GM21737 (cell line): ENCODE measurements at regions not wholly inside any gene's neighbourhood (a gene's known extent, or its start where the extent isn't known, plus 50 kb on each side); places are given as distances from the start of the nearest gene placed in this dataset.
"Not testable (repeated sequence)": the region's sequence is repeated elsewhere in the genome, so short reads cannot be mapped to it uniquely, and the experiment has no call there.

Experiments used
- ATAC-seq: cut with Tn5 transposase; IDR thresholded peaks from one replicate; pipeline ENCODE4 v1.9.1; 2021; ENCODE audit warnings: mild to moderate bottlenecking, moderate library complexity; ENCODE audit not compliant: unreplicated experiment

DNA sequence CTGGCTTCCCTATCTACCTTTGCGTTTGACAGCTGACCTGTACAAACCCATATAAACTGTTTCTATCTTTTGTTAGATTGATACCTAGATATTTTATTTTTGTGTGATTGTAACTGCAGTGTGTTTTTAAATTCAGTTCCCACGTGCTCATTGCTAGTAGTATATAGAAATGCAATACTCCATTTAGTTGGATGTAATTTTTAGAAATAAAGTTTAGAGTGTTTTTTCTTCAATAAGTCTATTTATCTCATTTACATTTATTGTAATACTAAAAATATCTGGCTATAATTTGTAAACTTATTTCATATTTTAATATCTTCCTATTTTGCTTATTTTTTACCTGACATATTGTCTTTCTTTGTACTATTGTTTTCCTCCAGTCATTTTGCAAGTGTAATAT lies 329.7 kb upstream of the ADARB2 start:
- no peak for ATAC-seq

DNA sequence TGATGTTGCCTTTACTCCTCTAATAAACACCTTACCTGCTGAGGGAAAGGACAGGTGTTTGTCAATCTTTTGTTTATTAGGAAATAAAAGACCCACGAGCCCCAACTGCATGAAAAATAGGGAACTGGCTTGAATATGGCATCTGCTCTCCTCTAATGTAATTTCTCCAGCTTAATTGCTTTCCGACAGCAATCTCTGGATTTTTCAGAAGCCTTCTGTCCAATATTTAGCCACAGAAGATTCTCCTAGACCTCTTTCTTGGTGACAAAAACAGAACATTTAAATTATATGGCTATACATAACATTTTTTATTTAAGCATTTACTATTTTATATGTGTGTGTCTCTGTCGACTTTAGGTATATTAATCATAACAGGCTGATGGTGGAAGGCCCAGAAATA lies 317.4 kb upstream of the ADARB2 start:
- ATAC-seq: no peak

DNA sequence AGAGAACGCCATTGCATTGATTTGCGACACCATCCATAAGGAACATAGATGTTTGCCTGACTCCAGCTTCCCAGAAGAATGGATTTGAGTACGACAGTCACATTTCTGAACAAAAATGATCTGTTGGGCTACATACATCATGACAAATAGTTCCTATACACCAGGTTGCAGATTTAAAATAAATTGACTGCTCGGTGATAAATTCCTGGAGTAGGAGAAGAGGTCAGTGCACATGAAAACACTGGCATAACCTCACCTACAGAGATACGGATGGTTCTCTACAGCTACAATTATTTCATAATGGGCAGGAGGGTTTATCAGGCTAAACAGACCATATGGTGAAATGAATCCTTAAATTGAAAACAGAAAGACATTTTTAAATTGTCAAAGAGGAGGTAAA lies 316.5 kb upstream of the ADARB2 start:
- no peak for ATAC-seq

GRCh38 chr10:2051108-2051507 lies 313.8 kb upstream of the ADARB2 start:
- no peak for ATAC-seq

- ATAC-seq: no peak
Measured at GRCh38 chr10:2049560-2049959, 312.2 kb upstream of the ADARB2 start.

- no peak for ATAC-seq
Measured at GRCh38 chr10:2048337-2048973, 311.1 kb upstream of the ADARB2 start.

GRCh38 chr10:2047679-2048078 lies 310.4 kb upstream of the ADARB2 start:
- no peak for ATAC-seq

- ATAC-seq: no peak
Measured at GRCh38 chr10:2043379-2043778, 306.1 kb upstream of the ADARB2 start.

GRCh38 chr10:2038036-2038435 lies 300.7 kb upstream of the ADARB2 start:
- ATAC-seq: no peak

DNA sequence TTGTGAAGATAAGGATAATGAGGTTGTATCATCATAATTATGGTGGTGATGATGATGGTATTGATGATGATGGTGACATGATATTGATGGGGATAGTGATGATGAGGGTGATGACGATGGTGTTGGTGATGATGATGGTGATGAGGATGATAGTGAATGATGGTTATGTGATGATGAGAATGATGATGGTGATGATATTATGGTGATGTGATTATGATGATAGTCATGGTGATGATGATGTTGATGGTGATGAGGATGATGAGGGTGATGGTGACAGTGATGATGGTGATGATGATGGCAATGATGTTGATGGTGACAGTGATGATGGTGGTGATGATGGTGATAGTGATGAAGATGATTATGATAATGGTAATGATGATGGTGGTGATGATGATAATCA lies 299.9 kb upstream of the ADARB2 start:
- ATAC-seq: no peak

DNA sequence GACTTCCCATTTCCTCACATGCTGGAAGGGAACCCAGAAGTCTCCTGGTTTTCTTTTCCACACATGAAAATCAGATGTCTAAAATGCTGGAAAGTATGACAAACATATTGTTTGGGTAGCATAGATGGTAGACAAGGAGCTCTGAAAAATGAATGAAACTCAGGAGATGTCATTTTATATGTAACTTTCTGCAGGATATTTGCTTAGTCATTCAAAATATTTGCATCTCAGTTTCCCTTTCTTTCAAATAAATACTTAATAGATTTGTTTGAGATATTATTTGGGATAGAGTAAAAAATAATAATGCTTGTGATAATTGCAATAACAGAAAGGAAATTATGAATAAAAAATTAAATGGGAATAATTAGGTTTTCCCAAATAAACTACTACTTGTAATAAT lies 298.9 kb upstream of the ADARB2 start:
- ATAC-seq: no peak

- ATAC-seq: no peak
Measured at GRCh38 chr10:2030046-2030445, 292.7 kb upstream of the ADARB2 start.

- ATAC-seq: no peak
Measured at GRCh38 chr10:2026936-2027335, 289.6 kb upstream of the ADARB2 start.

DNA sequence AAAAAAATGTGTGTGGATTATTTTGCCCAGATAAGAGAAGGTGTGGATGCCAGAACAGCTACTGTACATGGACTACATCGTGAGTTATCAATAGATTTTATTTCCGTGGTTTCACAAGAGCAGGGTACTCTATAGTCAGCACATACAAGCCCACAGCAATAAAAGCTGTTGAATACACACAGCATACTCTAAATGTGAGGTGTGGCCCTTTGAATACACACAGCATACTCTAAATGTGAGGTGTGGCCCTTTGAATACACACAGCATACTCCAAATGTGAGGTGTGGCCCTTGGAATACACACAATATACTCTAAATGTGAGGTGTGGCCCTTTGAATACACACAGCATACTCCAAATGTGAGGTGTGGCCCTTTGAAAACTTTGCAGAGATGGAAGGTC lies 287.4 kb upstream of the ADARB2 start:
- ATAC-seq: not testable (repeated sequence)

DNA sequence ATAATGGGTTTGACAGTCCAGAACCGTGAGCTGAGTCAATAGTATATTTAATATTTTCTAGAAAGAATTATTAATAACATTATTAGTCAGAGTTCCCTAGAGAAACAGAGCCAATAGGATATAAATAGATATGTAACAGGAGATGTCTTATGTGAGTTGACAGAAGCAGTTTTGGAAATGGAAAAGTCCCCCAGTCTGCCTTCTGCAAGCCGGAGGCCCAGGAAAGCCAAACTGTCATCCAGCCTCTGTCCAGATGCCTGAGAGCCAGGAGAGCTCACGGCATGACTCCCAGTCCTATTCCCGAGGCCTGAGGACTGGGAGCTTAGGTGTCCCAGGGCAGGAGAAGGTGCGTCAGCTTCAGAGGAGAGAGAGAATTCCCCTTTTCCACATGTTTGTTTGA lies 286.4 kb upstream of the ADARB2 start:
- ATAC-seq: no peak

- no peak for ATAC-seq
Measured at GRCh38 chr10:2022401-2022800, 285.1 kb upstream of the ADARB2 start.

DNA sequence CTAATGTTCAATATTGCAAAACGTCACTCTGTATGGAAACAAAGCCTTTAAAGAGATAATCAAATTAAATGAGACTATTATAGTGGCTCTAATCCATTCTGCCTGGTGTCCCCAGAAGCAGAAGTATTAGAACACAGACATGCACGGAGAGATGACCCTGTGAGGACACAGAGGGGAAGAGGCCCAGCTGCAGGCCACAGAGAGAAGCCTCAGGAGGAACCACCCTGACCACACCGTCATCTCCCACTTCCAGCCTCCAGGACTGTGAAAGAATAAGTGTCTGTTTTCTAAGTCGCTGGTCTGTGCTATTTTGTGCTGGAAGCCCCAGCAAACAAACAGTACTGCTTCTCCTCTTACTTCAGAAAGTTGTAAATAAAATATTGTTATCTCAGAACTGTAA lies 283.5 kb upstream of the ADARB2 start:
- no peak for ATAC-seq

GRCh38 chr10:2019803-2020202 lies 282.5 kb upstream of the ADARB2 start:
- no peak for ATAC-seq

DNA sequence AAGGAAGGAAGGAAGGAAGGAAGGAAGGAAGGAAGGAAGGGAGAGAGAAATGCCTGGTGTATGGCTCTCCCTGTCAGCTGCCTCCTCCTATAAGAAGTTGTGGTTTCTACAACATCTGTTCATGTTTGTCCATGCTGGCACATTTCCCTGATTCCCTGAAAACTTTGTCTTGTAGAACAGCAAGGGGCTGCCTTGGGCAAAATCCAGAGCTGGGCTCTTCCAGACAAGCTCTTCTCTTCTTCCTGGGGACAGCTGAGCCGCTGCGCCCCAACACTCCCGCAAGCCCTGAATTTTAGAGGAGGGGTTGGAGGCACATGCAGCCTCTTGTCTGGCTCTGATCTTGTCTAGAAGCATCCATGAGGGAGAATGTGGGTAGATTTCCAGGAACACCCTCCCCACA lies 282.0 kb upstream of the ADARB2 start:
- ATAC-seq: no peak

DNA sequence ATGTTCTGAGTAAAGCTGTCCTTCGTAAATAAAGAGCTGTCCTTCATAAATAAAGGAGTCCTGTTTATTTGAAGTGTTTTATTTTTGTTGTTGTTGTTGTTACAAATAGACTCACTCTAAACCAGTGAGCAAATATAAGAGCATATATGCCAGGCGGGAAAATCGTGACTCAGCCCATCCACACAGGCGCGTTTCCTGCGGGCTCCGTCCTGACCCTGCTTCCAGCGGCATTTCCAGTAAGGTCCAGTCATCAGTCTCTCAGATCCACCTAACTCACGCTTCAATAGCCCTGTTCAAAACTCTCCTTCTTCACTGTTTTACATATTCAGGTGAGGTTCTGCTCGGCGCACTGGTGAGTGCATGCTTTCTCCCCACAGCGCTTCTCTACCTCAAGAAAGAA lies 277.2 kb upstream of the ADARB2 start:
- ATAC-seq: no peak

DNA sequence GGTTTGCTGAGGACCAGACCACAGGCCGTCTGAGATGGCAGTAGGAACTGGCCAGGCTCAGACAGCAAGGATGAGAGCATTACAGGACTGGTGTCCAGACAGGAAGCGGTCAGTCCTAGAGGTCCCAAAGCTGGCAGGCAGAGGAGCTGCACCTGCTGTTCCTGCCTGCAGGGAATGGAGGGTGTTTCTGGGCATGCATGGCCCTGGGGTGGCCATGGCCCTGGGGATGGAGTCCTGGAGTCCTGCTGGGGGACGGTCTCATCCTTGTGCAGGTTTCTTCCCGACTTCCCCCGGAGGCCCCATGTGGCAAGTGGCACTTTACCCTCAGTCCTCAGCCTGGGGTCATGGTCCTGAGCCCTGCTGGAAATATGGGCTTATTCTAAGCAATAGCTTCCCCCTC lies 274.9 kb upstream of the ADARB2 start:
- no peak for ATAC-seq

DNA sequence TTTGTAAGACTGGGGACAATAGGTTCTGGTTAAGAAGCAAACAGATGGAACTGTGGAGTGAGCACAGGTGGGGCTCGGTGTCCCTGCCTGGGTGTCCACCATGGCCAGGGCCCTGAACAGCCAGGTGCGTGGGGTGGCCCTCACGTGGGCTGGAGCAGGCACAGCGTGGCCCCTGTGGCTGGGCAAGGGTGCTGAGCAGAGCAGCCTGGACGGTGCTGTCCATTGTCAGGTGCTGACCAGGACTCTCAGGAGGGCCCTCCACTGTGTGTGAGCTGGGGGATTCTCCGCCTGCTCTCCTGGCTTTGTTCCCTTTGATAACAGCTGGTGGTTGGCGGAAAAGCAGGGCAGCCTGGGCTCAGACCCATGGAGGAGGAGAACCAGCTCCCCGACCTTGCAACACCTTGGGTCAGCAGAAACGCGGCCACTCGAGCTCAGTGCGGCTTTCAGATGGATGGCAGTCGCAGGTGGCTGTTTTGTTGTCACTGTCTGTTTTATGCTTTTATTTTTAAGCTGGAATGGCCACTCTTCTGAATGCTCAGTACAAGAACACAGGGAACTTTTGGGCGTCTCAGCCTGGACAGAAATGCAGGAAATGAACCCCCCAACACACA lies 273.9 kb upstream of the ADARB2 start:
- ATAC-seq: no peak

DNA sequence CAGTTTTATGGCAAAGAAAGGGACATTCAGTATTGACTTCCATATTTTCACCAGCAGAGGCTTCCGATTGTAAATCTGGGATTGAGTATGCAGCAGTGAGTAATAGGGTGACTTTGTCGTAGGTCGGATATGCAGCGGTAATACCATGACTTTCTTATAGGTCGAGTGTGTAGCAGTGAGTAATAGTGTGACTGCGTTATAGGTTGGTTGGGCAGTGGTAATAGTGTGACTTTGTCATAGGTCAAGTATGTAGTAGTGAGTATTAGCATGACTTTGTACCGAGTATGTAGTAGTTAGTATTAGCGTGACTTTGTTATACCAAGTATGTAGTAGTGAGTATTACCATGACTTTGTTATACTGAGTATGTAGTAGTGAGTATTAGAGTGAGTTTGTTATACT lies 268.2 kb upstream of the ADARB2 start:
- no peak for ATAC-seq
